ENCODE measurements at regions not wholly inside any gene's neighbourhood (a gene's known extent, or its start where the extent isn't known, plus 50 kb on each side); places are given as distances from the start of the nearest gene placed in this dataset.
"Not testable (repeated sequence)": the region's sequence is repeated elsewhere in the genome, so short reads cannot be mapped to it uniquely, and the experiment has no call there.

DNA sequence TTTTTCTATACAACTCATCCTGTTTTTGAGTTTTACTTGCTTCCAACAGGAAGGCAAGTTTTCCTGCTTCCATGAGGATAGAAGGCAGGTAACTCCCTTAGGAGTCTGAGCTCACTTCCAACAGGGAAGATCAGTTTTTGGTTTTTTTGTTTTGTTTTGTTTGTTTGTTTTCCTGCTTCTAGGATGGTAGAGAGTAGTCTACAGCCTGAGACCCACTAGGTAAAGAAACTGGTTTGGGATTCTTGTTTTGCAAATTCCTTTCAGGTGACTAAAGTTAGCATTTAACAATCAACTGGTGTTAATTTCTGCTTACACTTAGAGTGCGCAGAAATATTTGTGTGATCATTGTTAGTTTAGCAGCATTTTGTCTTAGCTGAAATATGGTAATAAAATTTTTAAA, 227.8 kb upstream of the TACR3 start:
- H2AFZ ChIP-seq (ENCODE audit: low read depth, low read length), result no peak overlapping the region
- peaks cover 1% of the 10 kb centered on the region for H3K9me3 Mint-ChIP-seq (ENCODE audit: unreplicated experiment)
- H3K9ac ChIP-seq (ENCODE audit: low read length), result no peak overlapping the region
- no peak overlapping the region for H3K4me3 ChIP-seq (ENCODE audit: insufficient read depth, low read depth, low read length)
- no peaks in the 10 kb centered on the region for H3K4me1 ChIP-seq (ENCODE audit: insufficient read depth, low read length)
- no peaks in the 10 kb centered on the region for H3K27me3 Mint-ChIP-seq (ENCODE audit: low read depth, unreplicated experiment)
- no peaks in the 10 kb centered on the region for H3K79me2 ChIP-seq (ENCODE audit: insufficient read depth, low read length)
- FAIRE-seq, result no peak
- H3K9me3 ChIP-seq (ENCODE audit: insufficient read depth, low read depth, low read length), result no peaks in the 10 kb centered on the region
- no peaks in the 10 kb centered on the region for H3K27me3 ChIP-seq (ENCODE audit: insufficient read depth, low read length)
- no peak overlapping the region for H3K4me3 Mint-ChIP-seq (ENCODE audit: unreplicated experiment)
- no peak overlapping the region for H3K4me2 ChIP-seq (ENCODE audit: low read length)
- H3K36me3 ChIP-seq (ENCODE audit: insufficient read depth, low read length), result no peaks in the 10 kb centered on the region
- no peaks in the 10 kb centered on the region for H3K36me3 Mint-ChIP-seq (ENCODE audit: low read depth, unreplicated experiment)
- H3K27ac Mint-ChIP-seq (ENCODE audit: unreplicated experiment), result no peak overlapping the region
- no peak for DNase-seq (ENCODE audit: low read depth)
- no peak for TF ChIP-seq EZH2 (IDR thresholded peaks at IDR 0.05; ENCODE audit: insufficient read depth, low read length)
- TF ChIP-seq, protein P1, sequence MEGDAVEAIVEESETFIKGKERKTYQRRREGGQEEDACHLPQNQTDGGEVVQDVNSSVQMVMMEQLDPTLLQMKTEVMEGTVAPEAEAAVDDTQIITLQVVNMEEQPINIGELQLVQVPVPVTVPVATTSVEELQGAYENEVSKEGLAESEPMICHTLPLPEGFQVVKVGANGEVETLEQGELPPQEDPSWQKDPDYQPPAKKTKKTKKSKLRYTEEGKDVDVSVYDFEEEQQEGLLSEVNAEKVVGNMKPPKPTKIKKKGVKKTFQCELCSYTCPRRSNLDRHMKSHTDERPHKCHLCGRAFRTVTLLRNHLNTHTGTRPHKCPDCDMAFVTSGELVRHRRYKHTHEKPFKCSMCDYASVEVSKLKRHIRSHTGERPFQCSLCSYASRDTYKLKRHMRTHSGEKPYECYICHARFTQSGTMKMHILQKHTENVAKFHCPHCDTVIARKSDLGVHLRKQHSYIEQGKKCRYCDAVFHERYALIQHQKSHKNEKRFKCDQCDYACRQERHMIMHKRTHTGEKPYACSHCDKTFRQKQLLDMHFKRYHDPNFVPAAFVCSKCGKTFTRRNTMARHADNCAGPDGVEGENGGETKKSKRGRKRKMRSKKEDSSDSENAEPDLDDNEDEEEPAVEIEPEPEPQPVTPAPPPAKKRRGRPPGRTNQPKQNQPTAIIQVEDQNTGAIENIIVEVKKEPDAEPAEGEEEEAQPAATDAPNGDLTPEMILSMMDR (IDR thresholded peaks at IDR 0.05; ENCODE audit: insufficient read depth, low read depth, low read length), result no peak
- H3K4me1 Mint-ChIP-seq (ENCODE audit: low read depth, unreplicated experiment), result no peaks in the 10 kb centered on the region
- no peak overlapping the region for H3K27ac ChIP-seq (ENCODE audit: low read depth, low read length)
- no peaks in the 10 kb centered on the region for H4K20me1 ChIP-seq (ENCODE audit: insufficient read depth, low read length)

DNA sequence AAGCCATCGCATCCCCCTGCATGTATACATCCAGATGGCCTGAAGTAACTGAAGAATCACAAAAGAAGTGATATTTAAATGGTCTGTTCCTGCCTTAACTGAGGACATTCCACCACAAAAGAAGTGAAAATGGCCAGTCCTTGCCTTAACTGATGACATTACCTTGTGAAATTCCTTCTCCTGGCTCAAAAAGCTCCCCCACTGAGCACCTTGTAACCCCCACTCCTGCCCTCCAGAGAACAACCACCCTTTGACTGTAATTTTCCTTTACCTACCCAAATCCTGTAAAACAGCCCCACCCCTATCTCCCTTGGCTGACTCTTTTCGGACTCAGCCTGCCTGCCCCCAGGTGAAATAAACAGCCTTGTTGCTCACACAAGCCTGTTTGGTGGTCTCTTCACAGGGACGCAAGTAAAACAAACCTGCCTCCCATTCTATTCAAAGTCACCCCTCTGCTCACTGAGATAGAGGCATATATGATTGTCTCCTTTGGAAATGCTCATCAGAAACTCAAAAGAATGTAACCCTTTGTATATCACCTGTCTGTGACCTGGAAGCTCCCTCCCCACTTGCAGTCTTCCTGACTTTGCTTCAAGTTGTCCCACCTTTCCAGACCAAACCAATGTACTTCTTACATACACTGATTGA, 227.0 kb upstream of the TACR3 start:
- not testable (repeated sequence) for H3K9me3 ChIP-seq (ENCODE audit: insufficient read depth, low read depth, low read length); DNase-seq (ENCODE audit: low read depth); H3K4me2 ChIP-seq (ENCODE audit: low read length); H3K27me3 ChIP-seq (ENCODE audit: insufficient read depth, low read length); H3K4me1 ChIP-seq (ENCODE audit: insufficient read depth, low read length); H3K36me3 Mint-ChIP-seq (ENCODE audit: low read depth, unreplicated experiment); H3K27ac Mint-ChIP-seq (ENCODE audit: unreplicated experiment); H3K4me3 ChIP-seq (ENCODE audit: insufficient read depth, low read depth, low read length); H4K20me1 ChIP-seq (ENCODE audit: insufficient read depth, low read length); H3K79me2 ChIP-seq (ENCODE audit: insufficient read depth, low read length); H3K9ac ChIP-seq (ENCODE audit: low read length); H3K4me1 Mint-ChIP-seq (ENCODE audit: low read depth, unreplicated experiment); H2AFZ ChIP-seq (ENCODE audit: low read depth, low read length); H3K27me3 Mint-ChIP-seq (ENCODE audit: low read depth, unreplicated experiment); H3K36me3 ChIP-seq (ENCODE audit: insufficient read depth, low read length); H3K27ac ChIP-seq (ENCODE audit: low read depth, low read length); H3K9me3 Mint-ChIP-seq (ENCODE audit: unreplicated experiment); H3K4me3 Mint-ChIP-seq (ENCODE audit: unreplicated experiment); FAIRE-seq

DNA sequence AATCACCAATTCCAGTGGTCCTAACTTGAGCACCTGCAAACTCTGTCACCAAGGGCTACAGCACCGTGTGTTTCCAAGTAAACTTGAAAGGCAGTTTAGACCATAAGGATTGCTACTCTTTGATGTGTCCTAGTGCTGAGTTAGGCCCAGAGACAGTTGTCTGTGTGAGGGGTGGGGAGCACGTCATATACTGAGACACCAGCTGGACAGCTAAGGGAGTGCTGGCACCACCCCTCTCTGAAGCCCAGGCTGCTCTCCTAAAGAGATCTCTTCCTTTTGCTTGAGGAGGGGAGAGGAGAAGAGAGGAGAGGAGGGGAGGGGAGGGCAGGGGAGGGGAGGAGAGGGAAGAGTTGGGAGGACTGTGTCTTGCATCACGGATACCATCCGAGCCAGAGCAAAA, 218.7 kb upstream of the TACR3 start:
- H3K9ac ChIP-seq (ENCODE audit: low read length), result no peak overlapping the region

More for the DNA sequence above, 218.7 kb upstream of the TACR3 start:
- Histone ChIP-seq H3K4me3 (ENCODE audit: insufficient read depth, low read depth, low read length) (no peak overlapping the region), H3K36me3 (ENCODE audit: insufficient read depth, low read length) (no peaks in the 10 kb centered on the region), H3K27ac (ENCODE audit: low read depth, low read length) (no peak overlapping the region), H3K4me1 (ENCODE audit: insufficient read depth, low read length) (no peaks in the 10 kb centered on the region), H4K20me1 (ENCODE audit: insufficient read depth, low read length) (no peaks in the 10 kb centered on the region), H3K9me3 (ENCODE audit: insufficient read depth, low read depth, low read length) (no peaks in the 10 kb centered on the region), H2AFZ (ENCODE audit: low read depth, low read length) (no peak overlapping the region), H3K27me3 (ENCODE audit: insufficient read depth, low read length) (no peaks in the 10 kb centered on the region), H3K79me2 (ENCODE audit: insufficient read depth, low read length) (no peaks in the 10 kb centered on the region), H3K4me2 (ENCODE audit: low read length) (no peak overlapping the region)
- Mint-ChIP-seq H3K27me3 (ENCODE audit: low read depth, unreplicated experiment) (no peaks in the 10 kb centered on the region), H3K36me3 (ENCODE audit: low read depth, unreplicated experiment) (peaks cover 2% of the 10 kb centered on the region), H3K9me3 (ENCODE audit: unreplicated experiment) (peaks cover 12% of the 10 kb centered on the region), H3K4me1 (ENCODE audit: low read depth, unreplicated experiment) (peaks cover 2% of the 10 kb centered on the region), H3K27ac (ENCODE audit: unreplicated experiment) (no peak overlapping the region), H3K4me3 (ENCODE audit: unreplicated experiment) (no peak overlapping the region)
- TF ChIP-seq, protein P1 (IDR thresholded peaks at IDR 0.05; ENCODE audit: insufficient read depth, low read depth, low read length), result no peak
- TF ChIP-seq EZH2 (IDR thresholded peaks at IDR 0.05; ENCODE audit: insufficient read depth, low read length), result no peak
- FAIRE-seq, result no peak
- no peak for DNase-seq (ENCODE audit: low read depth)
